Mesothelial cell of epicardium (in vitro differentiated cells): ENCODE measurements at regions not wholly inside any gene's neighbourhood (a gene's known extent, or its start where the extent isn't known, plus 50 kb on each side); places are given as distances from the start of the nearest gene placed in this dataset.

ENCODE experiments used
- DNase-seq, 2 experiments: peaks; one replicate each; pipeline ENCODE4 v3.0.0; 2021; ENCODE audit warnings: low spot score in 2 of 2; ENCODE audit not compliant: unreplicated experiment in 2 of 2
- H3K27ac Mint-ChIP-seq: 2 replicates; pipeline ENCODE4 v1.8.0; 2021; ENCODE audit warnings: mixed read lengths
- H3K27me3 Mint-ChIP-seq: 2 replicates; pipeline ENCODE4 v1.8.0; 2021; ENCODE audit warnings: low read depth, mixed read lengths
- H3K36me3 Mint-ChIP-seq: 2 replicates; pipeline ENCODE4 v1.8.0; 2021; ENCODE audit warnings: mixed read lengths
- H3K4me1 Mint-ChIP-seq: 2 replicates; pipeline ENCODE4 v1.8.0; 2021; ENCODE audit warnings: mixed read lengths
- H3K4me3 Mint-ChIP-seq: 2 replicates; pipeline ENCODE4 v1.8.0; 2021; ENCODE audit warnings: mild to moderate bottlenecking, moderate library complexity, mixed read lengths
- H3K9me3 Mint-ChIP-seq: 2 replicates; pipeline ENCODE4 v1.8.0; 2021; ENCODE audit warnings: mixed read lengths
- TF ChIP-seq, protein P1 (sequence below): fragments of 200-600 bp; sonication (generic); IDR thresholded peaks from one replicate; pipeline ENCODE4 v1.5.0; 2021; ENCODE audit warnings: antibody characterized with exemption; ENCODE audit not compliant: unreplicated experiment

DNA sequence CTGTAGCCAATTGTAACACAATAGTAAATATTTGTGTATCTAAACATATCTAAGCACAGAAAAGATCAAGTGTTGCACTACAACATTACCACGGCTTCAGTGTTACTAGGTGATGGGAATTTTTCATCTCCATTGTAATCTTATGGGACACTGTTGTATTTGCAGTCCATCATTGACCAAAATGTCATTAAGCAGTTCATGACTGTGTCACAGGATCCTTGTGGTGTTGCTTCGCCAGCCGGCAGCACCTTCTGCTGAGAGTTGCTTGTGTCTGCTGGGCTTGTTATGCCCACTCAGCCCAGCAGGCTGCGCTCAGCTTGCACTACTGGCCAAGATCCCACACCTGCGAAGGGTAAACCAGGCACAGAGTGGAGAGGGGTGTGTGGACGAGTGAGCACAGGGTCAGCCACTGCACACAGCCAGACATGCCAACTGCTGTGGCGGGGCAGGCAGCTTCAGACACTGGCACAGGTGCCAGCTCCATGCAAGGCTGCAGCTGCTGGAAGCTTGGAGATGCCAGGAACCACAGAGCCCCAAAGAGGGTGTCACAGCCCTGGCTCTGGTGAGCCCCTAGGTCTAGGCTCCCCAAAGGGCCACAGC is 273.7 kb downstream of the CETN3 start:
- Mint-ChIP-seq H3K27ac (no peak overlapping the region), H3K27me3 (no peaks in the 10 kb centered on the region), H3K4me1 (peaks cover 13% of the 10 kb centered on the region), H3K9me3 (no peaks in the 10 kb centered on the region), H3K36me3 (no peaks in the 10 kb centered on the region), H3K4me3 (no peak overlapping the region)
- TF ChIP-seq, protein P1, sequence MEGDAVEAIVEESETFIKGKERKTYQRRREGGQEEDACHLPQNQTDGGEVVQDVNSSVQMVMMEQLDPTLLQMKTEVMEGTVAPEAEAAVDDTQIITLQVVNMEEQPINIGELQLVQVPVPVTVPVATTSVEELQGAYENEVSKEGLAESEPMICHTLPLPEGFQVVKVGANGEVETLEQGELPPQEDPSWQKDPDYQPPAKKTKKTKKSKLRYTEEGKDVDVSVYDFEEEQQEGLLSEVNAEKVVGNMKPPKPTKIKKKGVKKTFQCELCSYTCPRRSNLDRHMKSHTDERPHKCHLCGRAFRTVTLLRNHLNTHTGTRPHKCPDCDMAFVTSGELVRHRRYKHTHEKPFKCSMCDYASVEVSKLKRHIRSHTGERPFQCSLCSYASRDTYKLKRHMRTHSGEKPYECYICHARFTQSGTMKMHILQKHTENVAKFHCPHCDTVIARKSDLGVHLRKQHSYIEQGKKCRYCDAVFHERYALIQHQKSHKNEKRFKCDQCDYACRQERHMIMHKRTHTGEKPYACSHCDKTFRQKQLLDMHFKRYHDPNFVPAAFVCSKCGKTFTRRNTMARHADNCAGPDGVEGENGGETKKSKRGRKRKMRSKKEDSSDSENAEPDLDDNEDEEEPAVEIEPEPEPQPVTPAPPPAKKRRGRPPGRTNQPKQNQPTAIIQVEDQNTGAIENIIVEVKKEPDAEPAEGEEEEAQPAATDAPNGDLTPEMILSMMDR: no peak
- DNase-seq: no peak

DNA sequence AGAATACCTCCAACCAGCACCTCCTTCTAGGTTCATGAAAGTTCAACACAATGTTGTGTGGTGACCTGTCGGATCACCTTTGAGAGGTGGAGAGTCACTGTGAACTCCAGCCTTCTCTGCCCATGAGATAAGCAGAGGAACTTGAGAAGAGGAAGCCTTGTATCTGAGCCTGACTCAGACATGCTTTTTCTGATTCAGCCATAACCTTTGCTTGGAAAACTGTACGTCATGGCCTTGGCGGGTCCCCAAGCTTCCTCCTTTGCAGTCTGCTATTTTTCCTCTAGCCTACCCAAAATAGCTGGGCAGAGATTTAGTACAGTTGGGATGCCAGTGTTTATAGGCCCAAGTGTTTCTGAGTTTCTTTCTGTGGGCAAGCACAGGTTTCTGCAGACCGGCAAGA is 274.7 kb downstream of the CETN3 start:
- Mint-ChIP-seq H3K36me3 (no peaks in the 10 kb centered on the region), H3K27me3 (no peaks in the 10 kb centered on the region), H3K9me3 (no peaks in the 10 kb centered on the region), H3K27ac (no peak overlapping the region), H3K4me3 (no peak overlapping the region), H3K4me1 (peaks cover 13% of the 10 kb centered on the region)
- no peak for DNase-seq
- TF ChIP-seq, protein P1: no peak

DNA sequence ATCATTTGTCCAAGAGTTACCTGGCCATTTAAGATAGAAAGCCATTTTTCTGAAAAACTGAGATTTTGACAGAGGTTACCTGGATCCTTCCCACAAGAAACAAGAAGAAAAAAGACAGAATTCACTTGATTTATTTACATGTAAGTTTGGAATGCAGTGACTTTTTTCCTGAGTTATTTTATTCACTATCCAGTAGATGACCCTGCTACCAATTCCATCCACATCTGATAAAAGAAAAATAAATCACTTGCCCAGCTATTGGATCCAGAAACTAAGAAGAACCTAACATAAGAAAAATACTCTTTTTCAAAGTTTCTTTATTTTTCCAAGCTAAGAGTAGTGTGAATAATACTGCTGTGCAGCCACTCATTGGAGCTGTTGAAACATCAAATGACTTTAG is 275.2 kb downstream of the CETN3 start:
- H3K27me3 Mint-ChIP-seq: no peaks in the 10 kb centered on the region
- H3K4me1 Mint-ChIP-seq: peaks cover 13% of the 10 kb centered on the region
- TF ChIP-seq, protein P1: no peak
- DNase-seq: no peak
- peak overlapping the region; percentile 88 for H3K27ac Mint-ChIP-seq
- H3K36me3 Mint-ChIP-seq: no peaks in the 10 kb centered on the region
- H3K4me3 Mint-ChIP-seq: no peak overlapping the region
- no peaks in the 10 kb centered on the region for H3K9me3 Mint-ChIP-seq

DNA sequence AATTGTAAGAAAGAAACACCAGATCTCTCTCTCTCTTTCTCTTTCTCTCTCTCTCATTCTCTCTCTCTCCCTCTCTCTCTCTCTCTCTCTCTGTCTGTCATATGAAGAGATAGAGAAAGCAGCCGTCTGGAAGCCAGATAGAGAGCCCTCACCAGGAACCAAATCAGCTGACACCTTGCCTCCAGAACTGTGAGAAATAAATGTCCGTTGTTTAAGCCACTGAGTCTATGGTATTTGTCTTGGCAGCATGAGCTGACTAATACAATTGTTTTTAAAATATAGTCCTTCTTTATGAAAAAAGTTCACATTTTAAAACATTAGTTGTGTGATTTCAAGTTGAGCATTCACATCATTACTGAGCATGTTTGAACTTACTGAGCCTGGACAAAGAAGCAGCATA is 275.6 kb downstream of the CETN3 start:
- TF ChIP-seq, protein P1: no peak
- no peaks in the 10 kb centered on the region for H3K27me3 Mint-ChIP-seq
- peak overlapping the region; percentile 88 for H3K27ac Mint-ChIP-seq
- peaks cover 13% of the 10 kb centered on the region for H3K4me1 Mint-ChIP-seq
- no peak overlapping the region for H3K4me3 Mint-ChIP-seq
- no peaks in the 10 kb centered on the region for H3K9me3 Mint-ChIP-seq
- no peaks in the 10 kb centered on the region for H3K36me3 Mint-ChIP-seq
- DNase-seq: no peak

DNA sequence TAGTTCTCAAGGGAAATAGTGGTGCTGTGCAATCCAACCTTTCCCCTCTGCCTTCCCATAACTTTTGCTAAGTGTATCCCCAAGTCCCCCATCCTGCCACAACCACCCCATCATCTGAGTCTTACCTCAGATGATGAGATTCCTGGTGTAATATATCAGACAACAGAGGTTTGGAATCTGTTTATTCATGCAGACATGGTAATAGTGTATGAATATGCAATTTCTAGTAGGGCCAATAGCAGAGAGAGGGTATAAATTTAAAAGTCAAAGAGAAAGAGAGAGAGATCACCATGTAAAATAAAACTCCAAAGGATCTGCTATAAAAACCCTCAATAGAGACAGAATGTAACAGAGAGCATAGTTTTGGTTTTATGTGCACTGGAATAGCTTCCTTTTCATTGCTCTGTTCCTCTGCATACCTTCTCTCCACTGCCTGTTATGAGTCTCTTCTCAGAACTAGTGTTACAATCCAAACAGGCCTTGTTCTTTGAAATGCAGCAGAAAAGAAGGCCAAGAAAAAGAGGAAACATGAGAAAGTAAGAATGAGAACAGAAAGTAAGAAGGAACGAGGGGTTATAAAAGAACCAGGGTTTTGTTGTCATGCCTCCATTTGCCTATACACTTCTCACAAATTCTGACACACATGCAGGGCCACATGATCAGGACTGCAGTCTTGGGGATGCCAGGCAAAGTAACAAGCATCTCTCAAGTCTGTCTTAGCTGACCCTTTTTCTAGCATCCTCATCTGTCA is 278.0 kb downstream of the CETN3 start:
- H3K9me3 Mint-ChIP-seq: no peaks in the 10 kb centered on the region
- H3K27ac Mint-ChIP-seq: peak overlapping the region; percentile 11
- no peaks in the 10 kb centered on the region for H3K36me3 Mint-ChIP-seq
- no peak overlapping the region for H3K4me3 Mint-ChIP-seq
- TF ChIP-seq, protein P1: no peak
- DNase-seq: no peak
- no peaks in the 10 kb centered on the region for H3K27me3 Mint-ChIP-seq
- H3K4me1 Mint-ChIP-seq: peaks cover 13% of the 10 kb centered on the region
